Fibroblast of mammary gland (primary cell): ENCODE measurements at regions not wholly inside any gene's neighbourhood (a gene's known extent, or its start where the extent isn't known, plus 50 kb on each side); places are given as distances from the start of the nearest gene placed in this dataset.
"Not testable (repeated sequence)": the region's sequence is repeated elsewhere in the genome, so short reads cannot be mapped to it uniquely, and the experiment has no call there.

ENCODE experiments used
- DNase-seq: peaks from one replicate; pipeline ENCODE4 v3.0.0-alpha.2; 2010; ENCODE audit warnings: low read depth
- H3K4me3 ChIP-seq: 2 replicates; pipeline ENCODE4 v1.5.1; 2011; ENCODE audit warnings: low read depth, mild to moderate bottlenecking, low read length, moderate library complexity; ENCODE audit not compliant: control insufficient read depth
- TF ChIP-seq, protein P1 (sequence below): conservative IDR thresholded peaks from 2 replicates; pipeline ENCODE4 v1.5.1; 2011; ENCODE audit warnings: low read depth, low read length, inconsistent platforms; ENCODE audit not compliant: control insufficient read depth, insufficient read depth

DNA sequence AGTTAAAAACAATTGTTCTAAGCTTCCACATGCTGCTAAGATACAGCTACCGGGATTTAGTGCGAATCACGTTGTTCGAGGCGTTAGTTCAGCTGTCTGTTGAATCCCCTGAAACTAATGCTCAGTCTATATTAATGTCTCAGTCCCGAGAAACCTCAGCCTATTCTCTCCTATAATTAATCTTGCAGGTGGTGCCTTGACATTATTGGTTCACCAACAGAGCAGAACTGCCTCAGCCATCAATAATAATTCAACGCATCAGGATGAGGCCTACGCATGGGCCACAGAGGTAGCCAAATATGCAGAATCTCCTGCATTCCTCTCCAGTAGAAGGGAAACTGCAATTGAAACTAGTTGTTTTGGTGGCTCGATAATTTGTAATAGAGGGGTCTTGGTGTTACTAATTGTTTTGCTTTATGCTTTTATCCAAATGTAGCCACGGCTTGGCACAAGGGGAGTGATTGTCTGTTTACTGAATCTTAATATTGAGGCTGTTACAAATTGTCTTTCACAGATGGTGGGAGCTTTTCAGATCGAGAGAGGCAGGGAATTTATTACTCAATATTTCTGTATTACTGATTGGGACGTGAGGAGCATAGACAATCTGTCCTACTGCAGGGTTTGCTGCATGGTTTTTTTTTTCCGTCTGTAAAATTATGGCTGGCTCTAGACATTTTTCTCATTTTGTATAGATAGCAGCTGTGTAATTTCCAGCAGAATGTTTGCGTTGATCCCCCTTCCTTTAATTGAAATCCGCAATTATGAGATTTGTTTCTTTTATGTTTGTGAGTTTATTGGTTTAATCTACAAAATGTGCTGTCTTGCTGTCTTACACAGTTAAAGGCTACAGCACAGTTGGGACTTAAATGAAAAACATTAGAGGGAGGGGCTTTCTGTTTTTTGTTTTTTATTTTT, 1036.5 kb upstream of the NOVA1 start:
- TF ChIP-seq, protein P1, sequence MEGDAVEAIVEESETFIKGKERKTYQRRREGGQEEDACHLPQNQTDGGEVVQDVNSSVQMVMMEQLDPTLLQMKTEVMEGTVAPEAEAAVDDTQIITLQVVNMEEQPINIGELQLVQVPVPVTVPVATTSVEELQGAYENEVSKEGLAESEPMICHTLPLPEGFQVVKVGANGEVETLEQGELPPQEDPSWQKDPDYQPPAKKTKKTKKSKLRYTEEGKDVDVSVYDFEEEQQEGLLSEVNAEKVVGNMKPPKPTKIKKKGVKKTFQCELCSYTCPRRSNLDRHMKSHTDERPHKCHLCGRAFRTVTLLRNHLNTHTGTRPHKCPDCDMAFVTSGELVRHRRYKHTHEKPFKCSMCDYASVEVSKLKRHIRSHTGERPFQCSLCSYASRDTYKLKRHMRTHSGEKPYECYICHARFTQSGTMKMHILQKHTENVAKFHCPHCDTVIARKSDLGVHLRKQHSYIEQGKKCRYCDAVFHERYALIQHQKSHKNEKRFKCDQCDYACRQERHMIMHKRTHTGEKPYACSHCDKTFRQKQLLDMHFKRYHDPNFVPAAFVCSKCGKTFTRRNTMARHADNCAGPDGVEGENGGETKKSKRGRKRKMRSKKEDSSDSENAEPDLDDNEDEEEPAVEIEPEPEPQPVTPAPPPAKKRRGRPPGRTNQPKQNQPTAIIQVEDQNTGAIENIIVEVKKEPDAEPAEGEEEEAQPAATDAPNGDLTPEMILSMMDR = no peak
- DNase-seq = no peak
- H3K4me3 ChIP-seq = no peak overlapping the region

DNA sequence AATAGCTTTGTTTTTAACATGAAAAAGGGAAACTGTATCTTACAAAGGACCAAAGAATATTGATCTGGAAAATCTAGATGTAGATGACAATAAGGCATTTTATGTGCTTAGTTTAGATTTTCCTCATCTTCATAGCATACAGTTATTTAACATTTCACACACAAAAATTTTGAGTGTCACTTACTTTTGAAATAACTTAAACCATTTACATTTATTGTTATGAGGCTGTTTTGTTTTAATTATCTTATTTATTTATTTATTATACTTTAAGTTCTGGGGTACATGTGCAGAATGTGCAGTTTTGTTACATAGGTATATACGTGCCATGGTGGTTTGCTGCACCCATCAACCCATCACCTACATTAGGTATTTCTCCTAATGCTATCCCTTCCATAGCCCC, 1042.9 kb upstream of the NOVA1 start:
- not testable (repeated sequence) for H3K4me3 ChIP-seq, DNase-seq

GRCh38 chr14:27642251-27642866, 1044.5 kb upstream of the NOVA1 start:
- DNase-seq = no peak
- TF ChIP-seq, protein P1 = no peak
- no peak overlapping the region for H3K4me3 ChIP-seq

DNA sequence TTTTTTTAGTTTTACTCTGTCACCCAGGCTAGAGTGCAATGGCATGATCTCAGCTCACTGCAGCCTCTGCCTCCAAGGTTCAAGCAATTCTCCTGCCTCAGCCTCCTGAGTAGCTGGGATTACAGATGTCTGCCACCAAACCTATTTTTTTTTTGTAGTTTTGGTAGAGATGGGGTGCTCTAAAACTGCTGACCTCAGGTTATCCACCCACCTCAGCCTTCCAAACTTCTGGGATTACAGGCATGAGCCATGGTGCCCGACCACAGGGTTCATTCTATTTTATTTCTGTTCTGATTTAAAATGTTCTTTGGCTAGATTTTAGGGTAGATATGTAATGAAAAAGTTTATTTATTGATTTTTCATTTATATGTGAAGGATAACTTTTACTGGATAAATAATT, 1062.8 kb upstream of the NOVA1 start:
- DNase-seq = no peak
- H3K4me3 ChIP-seq = no peak overlapping the region
- TF ChIP-seq, protein P1 = no peak

- no peak for DNase-seq
- no peak overlapping the region for H3K4me3 ChIP-seq
- TF ChIP-seq, protein P1 = no peak
These were observed 1070.7 kb upstream of the NOVA1 start for GRCh38 chr14:27668531-27668930.

GRCh38 chr14:27672047-27672446, 1074.2 kb upstream of the NOVA1 start:
- no peak overlapping the region for H3K4me3 ChIP-seq
- no peak for DNase-seq
- TF ChIP-seq, protein P1 = no peak

- H3K4me3 ChIP-seq, DNase-seq: not testable (repeated sequence)
These were observed 1075.2 kb upstream of the NOVA1 start for GRCh38 chr14:27672811-27673737.
